Ascending aorta (tissue), 2 donors: ENCODE measurements at regions not wholly inside any gene's neighbourhood (a gene's known extent, or its start where the extent isn't known, plus 50 kb on each side); places are given as distances from the start of the nearest gene placed in this dataset.

Source experiments
- DNase-seq, 2 donors: peaks; one replicate each; pipeline ENCODE4 v3.0.0-alpha.2; 2019; ENCODE audit warnings: low spot score in 2 of 2
- H3K27ac ChIP-seq, 2 donors: fragments of 200-600 bp; sonication (generic); one replicate each; pipeline ENCODE4 v1.5.1; 2016 to 2017; ENCODE audit warnings: mild to moderate bottlenecking in 1 of 2
- H3K27me3 ChIP-seq: fragments of 200-600 bp; sonication (generic); one replicate; pipeline ENCODE4 v1.5.1; 2017
- H3K36me3 ChIP-seq, 2 donors: fragments of 200-600 bp; sonication (generic); one replicate each; pipeline ENCODE4 v1.5.1; 2016
- H3K4me1 ChIP-seq, 2 donors: fragments of 200-600 bp; sonication (generic); one replicate each; pipeline ENCODE4 v1.5.1; 2016 to 2017; ENCODE audit warnings: mild to moderate bottlenecking in 1 of 2
- H3K4me3 ChIP-seq, 2 donors: fragments of 200-600 bp; sonication (generic); one replicate each; pipeline ENCODE4 v1.5.1; 2016 to 2017; ENCODE audit warnings: mild to moderate bottlenecking in 1 of 2
- H3K9me3 ChIP-seq, 2 donors: fragments of 200-600 bp; sonication (generic); one replicate each; pipeline ENCODE4 v1.5.1; 2016
- CTCF ChIP-seq, 3 experiments: fragments of 200-600 bp in 2 of 3; fragments of 450-650 bp in 1 of 3; sonication (generic) in 2 of 3; IDR thresholded peaks; one replicate each; pipeline ENCODE4 v1.5.1; 2016 to 2019; ENCODE audit warnings: antibody characterized with exemption in 3 of 3, mild to moderate bottlenecking in 1 of 3, moderate library complexity in 1 of 3
- intact Hi-C: fragments of 100-400 bp; cut with DNase I; formaldehyde crosslinking; loops from one replicate; pipeline ENCODE4 v1.15.1; 2023

- no peak for TF ChIP-seq CTCF (IDR thresholded peaks at IDR 0.05)
- Histone ChIP-seq H3K9me3 (no peaks in the 10 kb centered on the region), H3K4me1 (no peaks in the 10 kb centered on the region), H3K36me3 (no peaks in the 10 kb centered on the region), H3K27ac (no peak overlapping the region), H3K27me3 (no peaks in the 10 kb centered on the region), H3K4me3 (no peak overlapping the region)
- intact Hi-C loops: no loop called here
- DNase-seq: no peak
These were observed 556.1 kb upstream of the TENM3 start for GRCh38 chr4:181687116-181687515.

GRCh38 chr4:181688432-181688831, 554.8 kb upstream of the TENM3 start:
- intact Hi-C loops: no loop called here
- TF ChIP-seq CTCF (IDR thresholded peaks at IDR 0.05): no peak

GRCh38 chr4:181688872-181689271, 554.3 kb upstream of the TENM3 start:
- H3K9me3 ChIP-seq: no peaks in the 10 kb centered on the region
- TF ChIP-seq CTCF (IDR thresholded peaks at IDR 0.05): no peak
- no peak for DNase-seq
- intact Hi-C loops: no loop called here
- H3K27ac ChIP-seq: no peak overlapping the region
- no peak overlapping the region for H3K4me3 ChIP-seq
- H3K4me1 ChIP-seq: no peaks in the 10 kb centered on the region
- H3K27me3 ChIP-seq: no peaks in the 10 kb centered on the region
- no peaks in the 10 kb centered on the region for H3K36me3 ChIP-seq

More at GRCh38 chr4:181688432-181688831, 554.8 kb upstream of the TENM3 start:
- no peak overlapping the region for H3K4me3 ChIP-seq
- H3K4me1 ChIP-seq: no peaks in the 10 kb centered on the region
- no peak for DNase-seq
- H3K36me3 ChIP-seq: no peaks in the 10 kb centered on the region
- no peak overlapping the region for H3K27ac ChIP-seq
- no peaks in the 10 kb centered on the region for H3K9me3 ChIP-seq
- no peaks in the 10 kb centered on the region for H3K27me3 ChIP-seq

- no peak overlapping the region for H3K27ac ChIP-seq
- no peaks in the 10 kb centered on the region for H3K4me1 ChIP-seq
- H3K9me3 ChIP-seq: no peaks in the 10 kb centered on the region
- no peaks in the 10 kb centered on the region for H3K36me3 ChIP-seq
- DNase-seq: no peak
- no peak overlapping the region for H3K4me3 ChIP-seq
- intact Hi-C loops: no loop called here
- TF ChIP-seq CTCF (IDR thresholded peaks at IDR 0.05): no peak
- H3K27me3 ChIP-seq: no peaks in the 10 kb centered on the region
These were observed 552.7 kb upstream of the TENM3 start for GRCh38 chr4:181690498-181690897.

GRCh38 chr4:181692965-181693364, 550.2 kb upstream of the TENM3 start:
- no peak for TF ChIP-seq CTCF (IDR thresholded peaks at IDR 0.05)
- no peaks in the 10 kb centered on the region for H3K4me1 ChIP-seq
- H3K36me3 ChIP-seq: no peaks in the 10 kb centered on the region
- no peak overlapping the region for H3K27ac ChIP-seq
- no peaks in the 10 kb centered on the region for H3K9me3 ChIP-seq
- DNase-seq: no peak
- no peak overlapping the region for H3K4me3 ChIP-seq
- intact Hi-C loops: no loop called here
- no peaks in the 10 kb centered on the region for H3K27me3 ChIP-seq

GRCh38 chr4:181693517-181693916, 549.7 kb upstream of the TENM3 start:
- Histone ChIP-seq H3K36me3 (no peaks in the 10 kb centered on the region), H3K27me3 (no peaks in the 10 kb centered on the region), H3K27ac (no peak overlapping the region), H3K4me1 (no peaks in the 10 kb centered on the region), H3K4me3 (no peak overlapping the region), H3K9me3 (no peaks in the 10 kb centered on the region)
- TF ChIP-seq CTCF (IDR thresholded peaks at IDR 0.05): no peak
- no peak for DNase-seq
- intact Hi-C loops: no loop called here
